ENCODE measurements at regions not wholly inside any gene's neighbourhood (a gene's known extent, or its start where the extent isn't known, plus 50 kb on each side); places are given as distances from the start of the nearest gene placed in this dataset.

GRCh38 chr1:54497338-54497737 lies 50.7 kb upstream of the ACOT11 start:
- Histone ChIP-seq H3K4me3 (ENCODE audit: low read length in 2 of 2) (no peak overlapping the region), H3K27me3 (ENCODE audit: control insufficient read depth in 1 of 2, insufficient read depth in 2 of 2, low read length in 1 of 2) (no peaks in the 10 kb centered on the region), H3K4me1 (ENCODE audit: control insufficient read depth in 1 of 2, insufficient read depth in 2 of 2, low read length in 2 of 2) (no peaks in the 10 kb centered on the region), H3K9me3 (ENCODE audit: control insufficient read depth, low read length) (no peaks in the 10 kb centered on the region), H3K27ac (ENCODE audit: low read depth in 1 of 2, low read length in 2 of 2) (no peak overlapping the region), H3K36me3 (ENCODE audit: control insufficient read depth in 1 of 2, insufficient read depth in 2 of 2, low read length in 1 of 2) (no peaks in the 10 kb centered on the region)
- no peak for ATAC-seq (ENCODE audit: low FRiP score)
- WGBS, 2 donors = 85 to 94% methylated on average over 6 of the region's 6 CpGs
- intact Hi-C loops (cut with DNase I) = loop anchor here (10.0 kb wide), 2 partner anchors 217 to 317 kb away; partner anchors contain the start of gene TTC4 (in 1 of the 2)
- DNase-seq = no peak

DNA sequence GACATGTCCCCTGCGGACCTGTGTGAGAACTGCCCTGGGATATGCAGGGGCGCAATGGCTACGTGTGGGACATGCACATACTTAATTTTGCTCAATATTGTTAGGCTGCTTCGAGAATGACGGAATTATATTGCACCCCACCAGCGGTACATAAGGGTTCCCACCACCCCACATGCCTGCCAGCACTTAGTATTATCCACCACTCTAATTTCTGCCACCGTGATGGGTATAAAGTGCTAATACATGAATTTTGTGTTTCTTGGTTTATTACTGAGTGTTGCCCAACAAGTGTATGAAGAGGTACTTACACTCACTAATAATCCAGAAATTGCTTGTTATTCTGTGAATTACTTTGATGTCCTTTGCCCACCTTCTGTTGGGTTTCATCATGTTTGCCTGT lies 52.1 kb upstream of the ACOT11 start:
- intact Hi-C loops (cut with DNase I) = loop anchor here (10.0 kb wide), 2 partner anchors 219 to 319 kb away; partner anchors contain the start of gene TTC4 (in 1 of the 2)
- Histone ChIP-seq H3K4me3 (ENCODE audit: low read length in 2 of 2) (no peak overlapping the region), H3K27ac (ENCODE audit: low read depth in 1 of 2, low read length in 2 of 2) (no peak overlapping the region), H3K36me3 (ENCODE audit: control insufficient read depth in 1 of 2, insufficient read depth in 2 of 2, low read length in 1 of 2) (no peaks in the 10 kb centered on the region), H3K27me3 (ENCODE audit: control insufficient read depth in 1 of 2, insufficient read depth in 2 of 2, low read length in 1 of 2) (no peaks in the 10 kb centered on the region), H3K4me1 (ENCODE audit: control insufficient read depth in 1 of 2, insufficient read depth in 2 of 2, low read length in 2 of 2) (no peaks in the 10 kb centered on the region), H3K9me3 (ENCODE audit: control insufficient read depth, low read length) (no peaks in the 10 kb centered on the region)
- WGBS, 2 donors = 75 to 97% methylated on average over 7 of the region's 7 CpGs
- ATAC-seq (ENCODE audit: low FRiP score) (no peak), DNase-seq (no peak)

GRCh38 chr1:54493608-54494007 lies 54.4 kb upstream of the ACOT11 start:
- H3K36me3 ChIP-seq (ENCODE audit: control insufficient read depth in 1 of 2, insufficient read depth in 2 of 2, low read length in 1 of 2) = no peaks in the 10 kb centered on the region
- ATAC-seq (ENCODE audit: low FRiP score) = no peak
- 91 to 95% methylated on average over 2 of the region's 2 CpGs for WGBS, 2 donors
- intact Hi-C loops (cut with DNase I) = loop anchor here (10.0 kb wide), 2 partner anchors 221 to 321 kb away; partner anchors contain the start of gene TTC4 (in 1 of the 2)
- no peak overlapping the region for H3K27ac ChIP-seq (ENCODE audit: low read depth in 1 of 2, low read length in 2 of 2)
- no peak overlapping the region for H3K4me3 ChIP-seq (ENCODE audit: low read length in 2 of 2)
- no peak for DNase-seq
- H3K27me3 ChIP-seq (ENCODE audit: control insufficient read depth in 1 of 2, insufficient read depth in 2 of 2, low read length in 1 of 2) = no peaks in the 10 kb centered on the region
- no peaks in the 10 kb centered on the region for H3K9me3 ChIP-seq (ENCODE audit: control insufficient read depth, low read length)
- no peaks in the 10 kb centered on the region for H3K4me1 ChIP-seq (ENCODE audit: control insufficient read depth in 1 of 2, insufficient read depth in 2 of 2, low read length in 2 of 2)

GRCh38 chr1:54490361-54491248 lies 57.4 kb upstream of the ACOT11 start:
- H3K27me3 ChIP-seq (ENCODE audit: control insufficient read depth in 1 of 2, insufficient read depth in 2 of 2, low read length in 1 of 2) = no peaks in the 10 kb centered on the region
- H3K4me3 ChIP-seq (ENCODE audit: low read length in 2 of 2) = no peak overlapping the region
- intact Hi-C loops (cut with DNase I) = loop anchor here (10.0 kb wide), 2 partner anchors 224 to 324 kb away; partner anchors contain the start of gene TTC4 (in 1 of the 2)
- no peak for ATAC-seq (ENCODE audit: low FRiP score)
- WGBS, 2 donors = 10 to 12% methylated on average over 15 to 22 of the region's 22 CpGs
- no peak overlapping the region for H3K27ac ChIP-seq (ENCODE audit: low read depth in 1 of 2, low read length in 2 of 2)
- H3K4me1 ChIP-seq (ENCODE audit: control insufficient read depth in 1 of 2, insufficient read depth in 2 of 2, low read length in 2 of 2) = no peaks in the 10 kb centered on the region
- H3K36me3 ChIP-seq (ENCODE audit: control insufficient read depth in 1 of 2, insufficient read depth in 2 of 2, low read length in 1 of 2) = no peaks in the 10 kb centered on the region
- H3K9me3 ChIP-seq (ENCODE audit: control insufficient read depth, low read length) = no peaks in the 10 kb centered on the region
- peak in 1 of 2 donors; percentile 69 for DNase-seq

DNA sequence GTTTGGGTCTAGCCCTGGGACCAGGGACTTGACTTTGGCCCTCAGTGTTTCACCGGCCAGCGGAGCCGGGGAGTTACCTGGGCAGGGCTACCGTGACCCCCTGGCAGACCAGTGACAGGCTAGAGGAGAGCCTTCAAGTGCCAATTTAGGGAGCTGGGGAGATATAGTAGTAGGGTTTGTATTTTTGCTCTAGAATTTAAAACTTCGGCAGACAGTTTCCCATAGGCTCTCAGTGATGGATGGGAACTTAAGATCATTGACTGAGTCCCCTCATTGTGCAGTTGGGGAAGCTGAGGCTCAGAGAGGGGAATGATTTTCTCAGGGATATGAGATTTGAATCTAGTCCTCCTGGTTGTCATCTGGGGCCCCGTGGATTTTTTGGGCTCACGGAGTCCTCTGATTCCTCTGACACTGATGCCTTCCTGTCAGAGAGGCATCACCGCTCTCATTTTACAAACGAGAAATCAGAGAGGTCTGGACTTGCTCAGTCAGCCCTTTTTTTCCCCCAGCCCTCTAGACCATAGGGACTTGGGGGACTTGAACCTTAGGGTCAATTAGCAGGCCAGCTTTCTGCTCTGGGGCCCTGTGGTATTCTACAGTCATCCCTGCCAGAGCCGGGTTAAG lies 58.3 kb upstream of the ACOT11 start:
- Histone ChIP-seq H3K9me3 (ENCODE audit: control insufficient read depth, low read length) (no peaks in the 10 kb centered on the region), H3K27me3 (ENCODE audit: control insufficient read depth in 1 of 2, insufficient read depth in 2 of 2, low read length in 1 of 2) (no peaks in the 10 kb centered on the region), H3K4me3 (ENCODE audit: low read length in 2 of 2) (no peak overlapping the region), H3K4me1 (ENCODE audit: control insufficient read depth in 1 of 2, insufficient read depth in 2 of 2, low read length in 2 of 2) (no peaks in the 10 kb centered on the region), H3K27ac (ENCODE audit: low read depth in 1 of 2, low read length in 2 of 2) (no peak overlapping the region), H3K36me3 (ENCODE audit: control insufficient read depth in 1 of 2, insufficient read depth in 2 of 2, low read length in 1 of 2) (no peaks in the 10 kb centered on the region)
- 12 to 14% methylated on average over 10 of the region's 10 CpGs for WGBS, 2 donors
- intact Hi-C loops (cut with DNase I) = loop anchor here (1.0 to 10.0 kb wide), 8 partner anchors 217 to 435 kb away; partner anchors contain the start of genes TCEANC2 (in 1 of the 2), TMEM59 (in 1 of the 2) and TTC4 (in 1 of the 2)
- ATAC-seq (ENCODE audit: low FRiP score) (no peak), DNase-seq (no peak)

DNA sequence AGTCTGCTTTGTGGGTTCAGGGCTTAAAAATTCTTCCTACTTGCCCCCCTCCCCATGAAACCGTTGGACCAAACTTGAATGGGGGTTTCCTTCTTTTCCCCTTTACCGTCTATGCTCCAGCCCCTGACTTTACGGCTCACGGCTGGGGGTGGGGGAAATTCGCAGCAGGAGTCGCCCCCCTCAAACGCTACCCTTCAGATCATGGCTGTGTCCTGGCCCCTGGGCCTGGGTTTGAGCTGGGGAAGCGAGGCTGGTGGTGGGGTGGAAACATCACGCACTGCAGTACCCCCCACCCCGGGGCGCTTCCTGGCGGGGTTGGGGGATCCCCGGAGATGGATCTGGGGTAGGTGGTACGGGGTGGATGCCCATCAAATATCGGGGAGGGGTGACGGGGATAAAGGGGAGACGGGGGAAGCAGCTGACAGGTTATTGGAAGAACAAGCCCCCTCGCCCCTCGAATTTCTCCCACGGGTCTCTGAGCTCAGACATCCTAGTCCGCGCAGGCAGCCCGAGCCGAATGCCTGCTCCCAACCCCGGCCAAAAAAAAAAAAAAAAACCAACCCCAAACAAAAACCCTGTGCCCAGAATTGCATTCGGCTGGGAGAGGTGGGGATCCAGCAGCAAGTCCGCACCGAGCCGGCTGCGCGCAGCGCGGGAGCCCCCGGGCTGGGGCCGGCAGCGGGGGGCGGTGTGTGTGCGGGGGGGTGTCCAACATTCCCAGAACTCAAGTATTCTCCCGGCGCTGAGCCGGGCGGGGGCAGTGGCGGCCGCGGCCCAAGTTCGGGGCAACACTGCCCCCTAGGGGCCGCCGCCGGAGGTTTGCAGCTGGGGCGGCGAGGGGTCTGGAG lies 59.0 kb upstream of the ACOT11 start:
- Histone ChIP-seq H3K9me3 (ENCODE audit: control insufficient read depth, low read length) (no peaks in the 10 kb centered on the region), H3K27ac (ENCODE audit: low read depth in 1 of 2, low read length in 2 of 2) (peak overlapping the region; percentile 93 to 95), H3K4me3 (ENCODE audit: low read length in 2 of 2) (peak overlapping the region; percentile 34 to 81), H3K27me3 (ENCODE audit: control insufficient read depth in 1 of 2, insufficient read depth in 2 of 2, low read length in 1 of 2) (no peaks in the 10 kb centered on the region), H3K36me3 (ENCODE audit: control insufficient read depth in 1 of 2, insufficient read depth in 2 of 2, low read length in 1 of 2) (no peaks in the 10 kb centered on the region), H3K4me1 (ENCODE audit: control insufficient read depth in 1 of 2, insufficient read depth in 2 of 2, low read length in 2 of 2) (no peaks in the 10 kb centered on the region)
- 0 to 1% methylated on average over 49 to 51 of the region's 51 CpGs for WGBS, 2 donors
- peak; percentile 88 for ATAC-seq (ENCODE audit: low FRiP score)
- intact Hi-C loops (cut with DNase I) = loop anchor here (1.0 to 10.0 kb wide), 7 partner anchors 82 to 434 kb away; partner anchors contain the start of genes TCEANC2 (in 1 of the 2) and TMEM59 (in 1 of the 2)
- peak; percentile 86 to 94 for DNase-seq

DNA sequence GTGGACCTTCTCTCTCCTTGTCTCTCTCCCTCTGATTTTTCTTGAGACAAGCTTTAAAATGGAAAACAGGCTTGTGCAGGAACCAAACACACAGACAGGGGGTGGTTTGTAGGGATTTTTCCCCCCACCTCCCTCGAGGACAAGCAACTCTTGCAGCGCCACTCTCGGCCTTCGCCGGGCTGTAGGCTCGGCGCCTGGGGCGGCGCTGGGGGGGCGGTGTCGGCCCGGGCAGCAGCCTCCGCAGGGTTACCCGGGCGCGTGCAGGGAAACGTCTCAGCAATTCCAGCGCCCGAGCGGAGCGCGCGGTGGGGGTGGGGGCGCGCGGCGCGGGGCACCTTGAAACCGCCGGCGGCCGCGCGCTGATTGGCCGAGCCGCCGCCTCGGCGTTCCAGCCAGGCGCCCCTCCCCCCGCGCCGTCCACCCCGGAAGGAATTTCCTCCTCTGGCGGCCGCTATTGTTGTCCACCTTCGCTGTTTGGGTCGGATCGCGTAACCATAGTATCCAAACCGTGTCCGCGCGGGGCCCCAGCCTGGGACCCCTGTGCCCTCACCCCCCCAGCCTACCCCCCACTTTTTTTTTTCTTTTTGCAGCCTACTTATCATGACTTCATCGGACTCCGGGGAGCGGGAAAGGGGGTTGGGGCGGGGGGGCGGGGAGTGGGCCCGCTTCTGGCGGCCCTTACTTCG lies 59.8 kb upstream of the ACOT11 start:
- DNase-seq = peak; percentile 95 to 97

More for the DNA sequence above, 59.8 kb upstream of the ACOT11 start:
- WGBS, 2 donors = 0 to 1% methylated on average over 43 to 62 of the region's 62 CpGs
- Histone ChIP-seq H3K27me3 (ENCODE audit: control insufficient read depth in 1 of 2, insufficient read depth in 2 of 2, low read length in 1 of 2) (no peaks in the 10 kb centered on the region), H3K4me3 (ENCODE audit: low read length in 2 of 2) (peak overlapping the region; percentile 34 to 81), H3K27ac (ENCODE audit: low read depth in 1 of 2, low read length in 2 of 2) (peak overlapping the region; percentile 94 to 95), H3K36me3 (ENCODE audit: control insufficient read depth in 1 of 2, insufficient read depth in 2 of 2, low read length in 1 of 2) (no peaks in the 10 kb centered on the region), H3K4me1 (ENCODE audit: control insufficient read depth in 1 of 2, insufficient read depth in 2 of 2, low read length in 2 of 2) (no peaks in the 10 kb centered on the region), H3K9me3 (ENCODE audit: control insufficient read depth, low read length) (no peaks in the 10 kb centered on the region)
- peak; percentile 92 for ATAC-seq (ENCODE audit: low FRiP score)
- intact Hi-C loops (cut with DNase I) = loop anchor here (1.0 to 10.0 kb wide), 6 partner anchors 81 to 433 kb away; partner anchors contain the start of genes TCEANC2 (in 1 of the 2) and TMEM59 (in 1 of the 2)
